Suppressor macrophage treated with lipopolysaccharide for 4 hours (primary cell): ENCODE measurements at regions not wholly inside any gene's neighbourhood (a gene's known extent, or its start where the extent isn't known, plus 50 kb on each side); places are given as distances from the start of the nearest gene placed in this dataset.
"Not testable (repeated sequence)": the region's sequence is repeated elsewhere in the genome, so short reads cannot be mapped to it uniquely, and the experiment has no call there.

ENCODE experiments used
- DNase-seq: peaks from one replicate; pipeline ENCODE4 v3.0.0-alpha.2; 2020

GRCh38 chr1:232441036-232441411 lies 188.9 kb downstream of the SIPA1L2 start:
- DNase-seq: no peak

DNA sequence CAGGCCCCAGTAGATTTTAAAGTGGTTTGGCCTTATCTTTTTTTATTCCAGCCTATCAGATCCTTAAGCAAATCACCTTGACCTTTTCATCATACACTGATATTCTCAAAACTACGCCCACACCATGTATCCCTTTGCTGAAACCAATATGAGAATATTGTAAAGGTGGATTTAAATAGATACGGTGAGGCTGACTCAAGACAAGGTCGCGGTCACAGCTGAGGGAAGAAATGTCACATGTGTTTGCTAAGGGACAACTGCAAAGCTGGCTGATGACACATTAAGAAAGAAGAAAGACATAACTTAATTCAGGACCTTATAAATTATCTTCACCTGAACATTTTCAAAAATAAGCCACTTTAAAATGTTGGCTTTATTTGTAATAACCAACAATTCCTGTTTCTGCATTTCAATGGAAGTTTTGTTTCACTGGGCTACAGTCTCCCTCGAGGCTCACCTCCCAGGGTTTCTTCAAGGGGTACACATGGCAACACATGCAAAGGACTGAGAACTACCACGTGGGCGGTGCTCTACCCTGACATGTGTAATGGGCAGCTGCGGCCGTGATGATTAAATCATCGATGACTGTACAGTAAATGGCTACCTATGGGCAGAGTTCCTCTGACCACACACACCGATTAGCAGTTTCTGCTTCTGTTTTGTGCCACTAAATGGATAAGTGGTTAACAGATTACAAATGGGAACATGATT lies 189.5 kb downstream of the SIPA1L2 start:
- DNase-seq: no peak

DNA sequence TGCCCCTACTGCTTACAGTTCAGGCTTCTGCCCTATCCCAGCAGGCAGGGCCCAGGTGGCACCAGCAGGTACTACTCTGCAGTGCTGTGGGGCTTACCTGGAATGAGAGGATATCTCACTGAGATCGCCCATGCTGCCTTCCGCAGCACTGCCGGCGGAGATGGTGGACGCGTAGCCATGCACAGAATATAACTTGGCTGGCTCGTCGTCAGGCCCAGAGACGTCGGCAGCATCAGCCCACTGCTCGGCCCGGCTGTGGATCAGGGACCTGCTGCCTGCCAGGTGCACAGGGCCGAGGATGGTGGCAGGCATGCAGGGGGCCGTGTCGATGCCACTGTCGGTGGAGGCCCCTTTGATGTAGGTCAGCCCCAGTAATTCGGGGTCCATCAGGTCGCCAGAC lies 190.9 kb downstream of the SIPA1L2 start:
- no peak for DNase-seq

GRCh38 chr1:232438476-232438875 lies 191.5 kb downstream of the SIPA1L2 start:
- DNase-seq: no peak

- DNase-seq: no peak
These were observed 192.4 kb downstream of the SIPA1L2 start for GRCh38 chr1:232437510-232437909.

- no peak for DNase-seq
These were observed 194.2 kb downstream of the SIPA1L2 start for GRCh38 chr1:232435729-232436128.

DNA sequence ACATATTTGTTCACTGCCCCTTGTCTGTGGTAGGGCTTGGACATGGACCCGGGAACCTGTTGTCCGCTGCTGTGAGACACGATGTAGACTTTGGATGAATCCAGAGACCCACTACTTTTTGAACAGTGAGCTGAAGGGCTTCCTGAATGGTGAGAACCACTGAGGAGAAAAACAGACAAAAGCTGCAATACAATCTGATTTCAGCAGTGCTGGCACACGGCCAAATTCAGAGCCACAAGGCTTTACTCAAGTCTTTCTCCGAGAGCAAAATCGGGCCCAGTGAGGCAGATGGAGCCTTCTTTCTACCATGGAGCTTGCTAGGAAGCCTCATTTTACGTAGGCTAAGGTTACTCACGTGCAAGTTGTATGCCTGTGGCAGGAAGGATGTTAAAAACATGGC lies 197.6 kb downstream of the SIPA1L2 start:
- DNase-seq: no peak

DNA sequence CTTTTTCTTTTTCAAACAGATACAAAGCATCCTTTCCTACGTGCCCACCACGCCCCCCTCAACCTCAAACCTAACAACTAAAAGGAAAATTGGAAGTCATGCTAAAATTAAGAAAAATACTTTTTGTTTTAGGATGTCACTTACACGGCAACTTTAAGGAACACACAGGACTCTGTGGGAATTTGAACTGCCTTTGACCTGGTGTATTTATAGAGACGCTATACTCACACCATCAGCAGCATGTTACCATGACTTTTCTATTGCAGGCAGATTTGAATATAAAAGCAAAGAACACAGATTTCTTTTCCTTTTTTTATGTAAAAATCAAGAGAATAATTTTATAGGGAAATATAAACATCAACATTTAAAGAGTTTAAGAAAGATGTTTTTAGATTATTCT lies 198.2 kb downstream of the SIPA1L2 start:
- no peak for DNase-seq

GRCh38 chr1:232431326-232431725 lies 198.6 kb downstream of the SIPA1L2 start:
- DNase-seq: no peak

- no peak for DNase-seq
These were observed 199.5 kb downstream of the SIPA1L2 start for GRCh38 chr1:232430467-232430866.

GRCh38 chr1:232428786-232429530 lies 201.0 kb downstream of the SIPA1L2 start:
- DNase-seq: no peak

DNA sequence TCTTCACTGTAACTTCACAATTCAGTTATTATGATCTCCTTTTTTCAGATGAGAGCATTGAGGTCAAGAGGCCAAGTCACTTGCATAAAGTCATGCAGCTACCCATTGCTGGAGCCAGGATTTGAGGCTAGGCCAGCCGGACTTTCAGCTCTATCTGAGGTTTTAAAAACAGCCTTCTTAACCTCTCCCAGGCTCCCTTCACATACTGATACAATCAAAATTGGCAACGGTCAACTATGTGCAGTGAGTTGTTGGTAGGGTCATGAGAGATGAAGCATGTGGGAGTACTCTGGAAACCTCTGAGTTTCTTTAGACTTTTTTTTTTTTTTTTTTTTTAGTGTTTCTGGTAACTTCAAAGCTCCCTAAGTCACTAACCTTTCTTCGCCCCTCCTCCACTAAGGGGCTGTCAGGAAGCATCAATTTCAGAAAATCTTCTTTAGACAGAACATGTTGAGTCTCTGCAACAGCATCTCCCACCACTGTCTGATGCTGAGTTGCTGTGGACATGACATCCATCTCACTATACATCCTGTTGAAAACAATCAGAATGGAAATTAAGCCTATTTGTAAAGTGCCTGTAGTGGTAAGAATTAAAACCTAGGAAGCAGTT lies 201.8 kb downstream of the SIPA1L2 start:
- DNase-seq: no peak

GRCh38 chr1:232426801-232427200 lies 203.1 kb downstream of the SIPA1L2 start:
- DNase-seq: no peak

DNA sequence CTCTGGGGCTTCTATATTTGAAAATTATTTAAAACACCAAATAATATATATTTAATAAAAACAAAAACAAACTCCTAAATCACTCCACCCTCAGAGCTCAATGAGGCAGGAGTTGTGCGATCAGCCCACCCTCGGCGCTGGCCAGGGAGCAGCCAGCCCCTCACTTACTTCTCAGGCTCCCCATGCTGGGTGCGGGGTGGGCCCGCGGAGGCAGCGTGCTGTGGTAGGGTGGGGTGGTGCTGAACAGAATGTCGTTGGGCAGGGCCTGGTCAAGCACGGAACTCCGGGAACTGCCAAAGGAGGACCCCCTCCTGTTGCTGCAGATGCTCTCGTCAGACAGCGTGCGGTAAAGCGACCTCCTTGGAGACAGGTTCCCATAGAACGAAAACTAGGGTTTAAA lies 204.5 kb downstream of the SIPA1L2 start:
- no peak for DNase-seq

- peak; percentile 34 for DNase-seq
These were observed 206.3 kb downstream of the SIPA1L2 start for GRCh38 chr1:232423591-232423990.

- DNase-seq: peak; percentile 37
These were observed 207.0 kb downstream of the SIPA1L2 start for GRCh38 chr1:232422898-232423297.

GRCh38 chr1:232422098-232422497 lies 207.8 kb downstream of the SIPA1L2 start:
- no peak for DNase-seq

DNA sequence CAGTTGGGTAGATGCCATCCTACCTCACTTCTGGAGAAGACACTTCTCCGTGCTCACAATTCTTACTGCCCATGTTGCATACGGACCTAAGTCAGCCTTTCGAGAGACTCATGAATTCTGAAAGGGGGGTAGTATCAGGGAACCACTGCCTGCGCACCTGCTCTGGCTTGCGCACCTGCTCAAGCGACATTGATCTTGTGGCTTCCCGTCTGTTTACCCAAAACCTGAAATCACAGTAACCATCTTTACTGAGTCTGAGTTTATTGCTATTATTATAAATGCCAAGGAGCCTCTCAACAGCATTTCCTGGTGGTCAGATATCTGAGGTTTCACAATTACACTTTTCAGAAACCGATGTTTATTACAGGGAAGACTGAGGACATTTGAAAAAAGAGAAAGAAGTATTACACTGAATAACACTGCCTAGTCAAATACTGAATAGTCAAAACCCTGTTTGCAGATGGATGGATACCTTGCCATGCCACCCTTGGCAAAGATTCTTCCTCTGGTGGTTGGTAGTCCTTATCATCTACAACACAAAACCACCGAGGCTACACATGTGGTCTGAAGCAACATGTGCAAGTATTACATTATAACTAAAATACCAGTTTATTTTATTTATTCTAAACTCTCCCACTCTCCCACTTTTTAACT lies 208.7 kb downstream of the SIPA1L2 start:
- DNase-seq: no peak

GRCh38 chr1:232417636-232418248 lies 212.2 kb downstream of the SIPA1L2 start:
- no peak for DNase-seq

DNA sequence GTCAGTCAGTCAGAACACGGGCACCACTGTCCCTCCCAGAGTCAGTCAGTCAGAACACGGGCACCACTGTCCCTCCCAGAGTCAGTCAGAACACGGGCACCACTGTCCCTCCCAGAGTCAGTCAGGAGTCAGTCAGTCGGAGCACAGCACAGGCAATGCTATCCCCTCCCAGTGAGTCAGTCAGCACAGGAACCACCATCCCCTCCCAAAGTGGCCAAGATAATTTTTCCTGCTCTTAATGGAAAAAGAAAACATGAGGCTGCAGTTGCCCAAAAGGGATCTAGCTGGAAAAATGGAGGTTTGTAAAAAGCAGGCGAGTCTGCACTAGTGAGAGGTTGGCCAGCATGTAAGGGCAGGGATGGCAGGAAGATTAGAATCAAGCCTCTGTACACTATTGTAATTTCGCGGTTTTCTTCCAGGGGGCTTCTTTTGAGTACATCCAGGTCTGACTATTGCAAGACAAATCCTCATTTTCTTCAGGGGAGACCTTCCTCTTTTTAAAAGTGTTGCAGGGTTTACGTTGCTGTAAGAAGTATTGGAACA lies 213.8 kb downstream of the SIPA1L2 start:
- DNase-seq: no peak

DNA sequence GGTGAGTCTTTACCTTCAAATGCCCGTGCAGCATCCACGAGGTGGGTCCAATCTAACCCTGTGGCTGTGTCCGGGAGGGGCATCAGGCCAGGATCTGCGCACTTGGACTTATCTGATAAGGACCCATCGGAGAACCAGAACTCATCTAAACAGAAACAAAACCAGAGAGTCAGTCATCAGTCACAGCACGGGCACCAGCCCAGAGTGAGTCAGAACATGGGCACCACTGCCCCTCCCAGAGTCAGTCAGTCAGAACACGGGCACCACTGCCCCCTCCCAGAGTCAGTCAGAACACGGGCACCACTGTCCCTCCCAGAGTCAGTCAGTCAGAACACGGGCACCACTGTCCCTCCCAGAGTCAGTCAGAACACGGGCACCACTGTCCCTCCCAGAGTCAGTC lies 214.5 kb downstream of the SIPA1L2 start:
- not testable (repeated sequence) for DNase-seq

DNA sequence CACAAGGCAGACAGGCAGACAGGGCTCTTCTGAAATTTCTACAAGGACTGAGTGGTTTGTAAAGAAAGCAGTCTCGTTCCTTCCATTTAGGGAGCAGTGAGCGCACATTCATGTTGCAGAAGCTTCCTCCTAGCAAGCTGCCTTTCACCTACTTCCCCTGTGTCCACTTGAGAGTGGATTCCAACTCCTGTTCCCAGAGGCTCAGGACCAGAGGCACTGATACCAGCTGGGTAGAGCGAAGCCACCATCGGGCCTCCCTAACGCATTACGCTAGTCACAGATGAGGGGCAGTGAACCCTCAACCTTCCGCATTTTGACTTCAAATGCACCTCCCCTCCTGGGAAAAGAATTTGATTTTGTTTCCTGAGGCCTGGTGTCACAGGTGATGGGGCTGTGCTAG lies 215.8 kb downstream of the SIPA1L2 start:
- DNase-seq: no peak

- no peak for DNase-seq
These were observed 216.3 kb downstream of the SIPA1L2 start for GRCh38 chr1:232413674-232414073.
